Body of pancreas (tissue), 4 donors: ENCODE measurements at regions not wholly inside any gene's neighbourhood (a gene's known extent, or its start where the extent isn't known, plus 50 kb on each side); places are given as distances from the start of the nearest gene placed in this dataset.
"Not testable (repeated sequence)": the region's sequence is repeated elsewhere in the genome, so short reads cannot be mapped to it uniquely, and the experiment has no call there.

Experiments
- ATAC-seq: fragments of 150-250 bp; one replicate; pipeline ENCODE4 v1.9.1; 2016
- DNase-seq, 4 donors: peaks; one replicate each; pipeline ENCODE4 v3.0.0-alpha.2; 2019
- H3K27ac ChIP-seq, 4 donors: fragments of 200-600 bp; sonication (generic); 1 replicate in 3 of 4; 2 replicates in 1 of 4; pipeline versions ENCODE4 v1.5.1 to v1.6.1; 2016 to 2019; ENCODE audit warnings: mild to moderate bottlenecking in 1 of 4, mixed read lengths in 1 of 4, moderate library complexity in 1 of 4
- H3K27me3 ChIP-seq, 2 donors: fragments of 200-600 bp; sonication (generic); one replicate each; pipeline ENCODE4 v1.6.0; 2016; ENCODE audit warnings: mild to moderate bottlenecking in 1 of 2
- H3K36me3 ChIP-seq, 2 donors: fragments of 200-600 bp; sonication (generic); replicated peaks in 1 of 2; 2 replicates each; pipeline ENCODE4 v1.5.1; 2016; ENCODE audit warnings: low read depth in 2 of 2; ENCODE audit not compliant: insufficient read depth in 1 of 2
- H3K4me1 ChIP-seq: fragments of 200-600 bp; sonication (generic); one replicate; pipeline ENCODE4 v1.6.0; 2016
- H3K4me3 ChIP-seq, 2 donors: fragments of 200-600 bp; sonication (generic); 1 replicate in 1 of 2; 2 replicates in 1 of 2; pipeline ENCODE4 v1.5.1; 2016 to 2019
- H3K9me3 ChIP-seq, 3 donors: fragments of 200-600 bp; sonication (generic); 1 replicate in 2 of 3; 2 replicates in 1 of 3; pipeline ENCODE4 v1.5.1; 2016
- POLR2A ChIP-seq, 3 donors: fragments of 450-650 bp; IDR thresholded peaks; one replicate each; pipeline ENCODE4 v1.6.1; 2016; ENCODE audit warnings: antibody characterized with exemption in 3 of 3, mild to moderate bottlenecking in 2 of 3
- WGBS, 2 donors: methylation state at CpG; one replicate each; pipeline ENCODE4 v1.1.5; 2017; 5-methylcytosine and 5-hydroxymethylcytosine counted together
- intact Hi-C: fragments of 100-400 bp; cut with DNase I; formaldehyde crosslinking; loops from one replicate; pipeline ENCODE4 v1.15.1; 2023
- TF ChIP-seq, protein P1 (sequence below), 7 experiments: fragments of 450-650 bp in 4 of 7; fragments of 200-600 bp in 3 of 7; sonication (generic) in 3 of 7; IDR thresholded peaks; one replicate each; pipeline ENCODE4 v1.5.1; 2016 to 2019; ENCODE audit warnings: antibody characterized with exemption in 7 of 7

GRCh38 chr2:8251291-8251690 is 430.6 kb upstream of the ID2 start:
- Histone ChIP-seq H3K27ac (peak overlapping the region in 1 of 4 donors; percentile 15), H3K9me3 (no peaks in the 10 kb centered on the region), H3K4me1 (no peaks in the 10 kb centered on the region), H3K4me3 (no peak overlapping the region), H3K36me3 (no peaks in the 10 kb centered on the region), H3K27me3 (no peaks in the 10 kb centered on the region)
- no peak for TF ChIP-seq POLR2A (IDR thresholded peaks at IDR 0.05)
- TF ChIP-seq, protein P1, sequence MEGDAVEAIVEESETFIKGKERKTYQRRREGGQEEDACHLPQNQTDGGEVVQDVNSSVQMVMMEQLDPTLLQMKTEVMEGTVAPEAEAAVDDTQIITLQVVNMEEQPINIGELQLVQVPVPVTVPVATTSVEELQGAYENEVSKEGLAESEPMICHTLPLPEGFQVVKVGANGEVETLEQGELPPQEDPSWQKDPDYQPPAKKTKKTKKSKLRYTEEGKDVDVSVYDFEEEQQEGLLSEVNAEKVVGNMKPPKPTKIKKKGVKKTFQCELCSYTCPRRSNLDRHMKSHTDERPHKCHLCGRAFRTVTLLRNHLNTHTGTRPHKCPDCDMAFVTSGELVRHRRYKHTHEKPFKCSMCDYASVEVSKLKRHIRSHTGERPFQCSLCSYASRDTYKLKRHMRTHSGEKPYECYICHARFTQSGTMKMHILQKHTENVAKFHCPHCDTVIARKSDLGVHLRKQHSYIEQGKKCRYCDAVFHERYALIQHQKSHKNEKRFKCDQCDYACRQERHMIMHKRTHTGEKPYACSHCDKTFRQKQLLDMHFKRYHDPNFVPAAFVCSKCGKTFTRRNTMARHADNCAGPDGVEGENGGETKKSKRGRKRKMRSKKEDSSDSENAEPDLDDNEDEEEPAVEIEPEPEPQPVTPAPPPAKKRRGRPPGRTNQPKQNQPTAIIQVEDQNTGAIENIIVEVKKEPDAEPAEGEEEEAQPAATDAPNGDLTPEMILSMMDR (IDR thresholded peaks at IDR 0.05) = no peak
- WGBS, 2 donors = 45 to 58% methylated on average over 6 of the region's 6 CpGs
- DNase-seq (no peak), ATAC-seq (no peak)
- intact Hi-C loops = no loop called here

GRCh38 chr2:8251856-8252255 is 430.0 kb upstream of the ID2 start:
- WGBS, 2 donors = 49 to 60% methylated on average over 7 of the region's 7 CpGs
- no peak for ATAC-seq

GRCh38 chr2:8252997-8253694 is 428.7 kb upstream of the ID2 start:
- Histone ChIP-seq H3K4me3 (no peak overlapping the region), H3K27ac (no peak overlapping the region), H3K27me3 (no peaks in the 10 kb centered on the region), H3K4me1 (no peaks in the 10 kb centered on the region), H3K36me3 (no peaks in the 10 kb centered on the region), H3K9me3 (no peaks in the 10 kb centered on the region)
- no peak for DNase-seq
- no peak for ATAC-seq
- intact Hi-C loops = no loop called here
- TF ChIP-seq, protein P1 (IDR thresholded peaks at IDR 0.05) = no peak
- 79 to 86% methylated on average over 9 to 10 of the region's 10 CpGs for WGBS, 2 donors

More at GRCh38 chr2:8251856-8252255, 430.0 kb upstream of the ID2 start:
- Histone ChIP-seq H3K4me1 (no peaks in the 10 kb centered on the region), H3K27ac (peak overlapping the region in 1 of 4 donors; percentile 15), H3K9me3 (no peaks in the 10 kb centered on the region), H3K36me3 (no peaks in the 10 kb centered on the region), H3K4me3 (no peak overlapping the region), H3K27me3 (no peaks in the 10 kb centered on the region)
- TF ChIP-seq POLR2A (IDR thresholded peaks at IDR 0.05) = no peak
- TF ChIP-seq, protein P1 (IDR thresholded peaks at IDR 0.05) = no peak
- intact Hi-C loops = no loop called here
- no peak for DNase-seq

- DNase-seq = no peak
- no peak overlapping the region for H3K27ac ChIP-seq
- H3K36me3 ChIP-seq = no peaks in the 10 kb centered on the region
- WGBS, 2 donors = 89 to 96% methylated on average over 2 of the region's 2 CpGs
- H3K9me3 ChIP-seq = no peaks in the 10 kb centered on the region
- no peaks in the 10 kb centered on the region for H3K27me3 ChIP-seq
- H3K4me1 ChIP-seq = no peaks in the 10 kb centered on the region
- ATAC-seq = no peak
- no peak overlapping the region for H3K4me3 ChIP-seq
- TF ChIP-seq, protein P1 (IDR thresholded peaks at IDR 0.05) = no peak
- TF ChIP-seq POLR2A (IDR thresholded peaks at IDR 0.05) = no peak
- intact Hi-C loops = no loop called here
These were observed 428.1 kb upstream of the ID2 start for GRCh38 chr2:8253781-8254180.

DNA sequence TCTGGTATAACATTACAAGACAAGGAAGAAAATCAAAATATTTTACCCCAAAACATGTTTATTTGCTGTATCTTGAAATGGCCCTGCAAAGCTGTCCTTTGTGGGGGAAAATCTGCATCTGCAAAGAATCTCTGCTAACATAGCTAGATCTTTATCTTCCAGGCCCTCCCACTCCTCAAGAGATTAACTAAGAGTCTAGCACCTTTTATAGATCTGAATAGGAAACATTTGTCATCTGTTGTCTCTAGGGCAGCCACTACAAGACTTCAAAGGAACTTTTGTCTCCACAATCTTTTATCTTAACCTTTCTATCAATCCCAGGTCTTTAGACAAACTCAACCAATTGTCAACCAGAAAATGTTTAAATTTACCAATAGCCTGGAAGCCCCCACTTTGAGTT is 427.6 kb upstream of the ID2 start:
- ATAC-seq, H3K27me3 ChIP-seq, H3K4me1 ChIP-seq, H3K4me3 ChIP-seq, H3K36me3 ChIP-seq, H3K9me3 ChIP-seq, intact Hi-C loops, DNase-seq, H3K27ac ChIP-seq: not testable (repeated sequence)
